Ramos (cell line): ENCODE measurements at regions not wholly inside any gene's neighbourhood (a gene's known extent, or its start where the extent isn't known, plus 50 kb on each side); places are given as distances from the start of the nearest gene placed in this dataset.

Source experiments
- in situ Hi-C: fragments of 300-500 bp; cut with MboI; formaldehyde crosslinking; loops from one replicate; pipeline ENCODE4 v1.14.3; 2022; ENCODE audit warnings: low sequenced_read_pairs; ENCODE audit not compliant: unreplicated experiment

DNA sequence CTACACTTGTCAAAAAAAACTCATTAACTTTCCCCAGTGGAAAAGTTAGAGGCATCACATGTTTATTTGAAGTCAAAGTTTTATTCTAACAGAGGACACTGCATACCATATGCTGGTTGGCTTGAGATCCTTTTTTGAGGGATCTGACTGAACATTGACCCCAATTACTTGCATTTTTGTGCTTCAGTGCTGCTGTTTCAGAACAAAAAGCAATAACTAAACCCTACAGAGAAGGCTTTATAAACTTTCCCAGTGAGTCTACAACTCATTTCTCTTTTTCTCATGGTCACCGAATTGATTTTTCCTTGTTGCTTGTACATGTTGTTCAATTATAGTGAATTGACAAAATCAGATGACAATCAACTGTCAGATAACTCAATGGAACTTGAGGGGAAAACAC is 69.3 kb upstream of the PHYHIPL start:
- in situ Hi-C loops = no loop called here

DNA sequence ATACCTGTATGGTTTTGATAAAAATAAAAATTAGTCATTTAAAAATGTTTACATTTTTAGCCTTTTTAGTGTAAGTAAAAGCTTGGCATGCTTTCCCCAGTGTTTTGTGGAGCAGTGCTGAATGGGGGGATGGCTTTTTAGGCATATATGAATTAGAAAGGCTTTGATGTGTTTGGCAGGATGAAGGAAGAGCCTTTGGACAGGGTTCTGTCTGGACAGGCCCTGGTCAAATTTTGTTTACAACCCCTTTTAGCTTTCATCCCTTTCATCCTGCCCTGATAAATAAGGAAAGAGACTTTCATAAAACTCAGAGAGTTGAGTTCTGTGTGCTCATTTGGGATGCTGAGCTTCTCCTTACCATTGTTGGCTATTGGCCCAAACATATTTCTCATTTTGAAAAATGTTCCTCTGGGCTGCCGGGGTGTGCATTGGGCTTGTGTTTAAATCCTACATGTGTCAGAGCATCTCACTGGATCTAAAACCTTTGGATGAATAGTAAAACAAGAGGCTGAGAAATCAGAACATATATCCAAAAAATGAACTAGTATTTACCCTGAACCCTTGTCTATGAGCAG is 68.1 kb upstream of the PHYHIPL start:
- in situ Hi-C loops = no loop called here

GRCh38 chr10:59108886-59109288 is 67.6 kb upstream of the PHYHIPL start:
- in situ Hi-C loops = no loop called here

DNA sequence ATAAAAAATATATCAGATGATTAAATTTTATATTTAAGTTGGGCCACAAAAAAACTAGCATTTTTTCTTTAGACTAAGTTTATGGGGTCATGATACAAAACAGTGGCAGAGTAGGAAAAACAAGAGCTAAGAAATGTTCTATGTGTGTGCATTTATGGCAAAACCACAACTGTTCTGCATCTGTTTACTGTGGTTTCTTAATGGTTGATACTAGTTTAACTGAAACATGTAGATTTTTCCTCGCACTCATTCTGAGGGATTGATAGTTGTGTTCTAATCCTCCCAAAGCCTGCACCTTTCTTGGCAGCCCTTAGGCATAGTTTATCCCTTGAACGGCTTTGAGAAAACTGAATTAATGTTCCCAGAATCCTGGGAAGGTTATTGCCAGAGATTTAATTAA is 66.6 kb upstream of the PHYHIPL start:
- in situ Hi-C loops = no loop called here

DNA sequence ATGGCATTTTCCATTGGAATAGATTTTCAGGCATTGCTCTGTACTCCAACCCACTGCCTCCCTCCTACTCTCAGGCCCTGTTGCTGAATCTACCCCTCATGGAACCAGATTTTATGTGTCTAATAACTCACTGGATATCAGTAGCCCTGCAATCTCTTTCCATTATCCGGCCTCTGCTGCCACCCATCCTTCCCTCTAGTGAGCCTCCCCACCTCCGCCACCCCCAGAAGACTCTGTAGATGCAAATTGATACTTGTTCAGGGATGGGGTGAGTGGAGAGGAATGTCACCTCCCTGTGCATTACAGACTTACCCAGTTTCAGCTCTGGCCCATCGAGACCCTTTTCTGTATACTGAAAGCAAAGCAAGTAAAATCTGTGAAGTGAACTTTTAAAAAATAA is 52.3 kb upstream of the PHYHIPL start:
- in situ Hi-C loops = no loop called here

DNA sequence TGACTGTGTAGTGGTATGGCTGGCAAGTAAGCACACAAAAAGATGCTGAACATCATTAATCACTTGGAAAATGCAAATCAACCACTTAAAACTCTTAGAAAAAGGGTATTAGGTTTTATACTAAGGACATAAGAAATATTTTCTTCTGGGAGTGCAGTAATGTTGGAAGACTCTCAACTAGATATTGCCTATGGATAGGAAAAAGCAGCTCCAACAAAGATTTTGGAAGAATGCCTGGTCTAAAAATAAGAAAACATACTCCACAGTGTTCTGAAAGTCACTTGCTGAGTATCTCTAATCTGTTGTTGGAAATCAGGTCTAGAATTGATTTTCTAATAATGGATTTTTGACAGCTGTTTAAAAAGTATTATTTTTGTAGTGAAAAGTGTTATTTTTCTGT is 50.8 kb upstream of the PHYHIPL start:
- in situ Hi-C loops = no loop called here

DNA sequence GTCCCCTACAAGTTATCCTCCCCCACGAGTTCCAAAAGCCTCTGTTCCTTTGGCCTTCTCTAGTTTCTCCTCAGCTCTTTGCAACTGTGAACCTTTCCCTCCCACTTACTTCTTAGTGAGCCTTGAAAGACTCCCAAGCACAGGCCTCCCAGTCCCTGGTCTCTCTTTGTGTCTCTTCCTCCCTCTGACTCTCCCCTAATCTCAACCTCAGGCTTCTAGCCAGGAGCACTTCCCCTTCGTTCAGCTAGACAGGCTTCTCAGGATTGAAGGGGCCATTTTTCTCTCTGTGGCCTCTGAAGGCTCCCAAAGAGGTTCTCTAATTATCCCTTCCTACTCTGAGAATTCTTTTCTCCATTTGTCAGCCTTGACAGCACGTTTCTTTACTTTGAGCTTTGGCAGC is 50.2 kb upstream of the PHYHIPL start:
- in situ Hi-C loops = no loop called here
